Tongue (tissue), 1 donor: ENCODE measurements at regions not wholly inside any gene's neighbourhood (a gene's known extent, or its start where the extent isn't known, plus 50 kb on each side); places are given as distances from the start of the nearest gene placed in this dataset.

Source experiments
- DNase-seq: peaks from one replicate; pipeline ENCODE4 v3.0.0-alpha.2; 2015

DNA sequence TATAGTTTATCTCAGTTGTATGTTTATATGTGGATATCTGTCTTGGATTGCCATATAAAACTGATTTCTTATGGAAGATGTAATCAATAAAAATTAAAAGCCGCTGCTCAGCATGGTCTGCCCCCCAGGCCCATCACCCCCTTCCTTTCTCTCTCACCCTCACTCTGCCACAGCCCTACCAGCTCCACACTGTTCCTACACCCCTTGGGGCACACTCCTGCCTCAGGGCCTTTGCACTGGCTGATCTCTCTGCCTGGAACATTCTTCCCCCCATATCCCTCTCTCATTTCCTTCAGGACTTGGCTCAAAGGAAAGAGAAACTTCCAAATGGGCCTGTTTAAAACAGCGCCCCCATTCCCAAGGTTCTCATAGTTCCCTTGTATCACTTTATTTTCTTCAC lies 63.1 kb downstream of the LRRC32 start:
- no peak for DNase-seq

DNA sequence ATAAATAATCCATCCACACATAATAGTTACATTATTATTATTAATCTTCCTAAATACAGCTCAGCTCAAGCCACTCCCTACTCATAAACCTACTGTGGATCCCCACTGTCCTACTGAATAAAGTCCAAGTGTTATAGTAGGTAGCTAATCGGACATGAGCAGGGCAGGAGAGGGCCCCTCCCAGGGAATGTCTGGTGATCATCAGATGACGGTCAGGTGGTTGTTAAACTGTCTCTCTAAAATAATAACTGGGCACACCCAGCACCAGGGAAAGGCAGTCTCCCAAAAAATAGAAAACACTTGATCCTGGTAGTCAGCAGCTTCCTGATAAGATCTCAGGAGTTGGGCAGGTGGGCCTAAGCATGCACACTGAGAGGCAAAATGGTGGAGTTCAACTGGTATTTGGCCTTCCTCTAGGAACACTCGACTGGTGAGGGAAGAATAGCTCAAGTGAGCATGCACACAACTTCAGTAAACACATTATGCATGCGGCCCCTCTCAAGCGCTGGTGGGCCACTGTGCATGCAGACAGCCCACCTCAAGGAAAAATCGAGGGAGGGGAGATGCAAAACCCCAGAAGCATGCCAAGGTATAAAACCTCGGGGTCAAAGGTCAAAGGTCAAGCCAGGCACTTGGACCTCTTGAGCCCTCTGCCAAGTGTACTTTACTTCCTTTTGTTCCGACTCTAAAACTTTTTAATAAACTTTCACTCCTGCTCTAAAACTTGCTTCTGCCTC lies 65.0 kb downstream of the LRRC32 start:
- no peak for DNase-seq

DNA sequence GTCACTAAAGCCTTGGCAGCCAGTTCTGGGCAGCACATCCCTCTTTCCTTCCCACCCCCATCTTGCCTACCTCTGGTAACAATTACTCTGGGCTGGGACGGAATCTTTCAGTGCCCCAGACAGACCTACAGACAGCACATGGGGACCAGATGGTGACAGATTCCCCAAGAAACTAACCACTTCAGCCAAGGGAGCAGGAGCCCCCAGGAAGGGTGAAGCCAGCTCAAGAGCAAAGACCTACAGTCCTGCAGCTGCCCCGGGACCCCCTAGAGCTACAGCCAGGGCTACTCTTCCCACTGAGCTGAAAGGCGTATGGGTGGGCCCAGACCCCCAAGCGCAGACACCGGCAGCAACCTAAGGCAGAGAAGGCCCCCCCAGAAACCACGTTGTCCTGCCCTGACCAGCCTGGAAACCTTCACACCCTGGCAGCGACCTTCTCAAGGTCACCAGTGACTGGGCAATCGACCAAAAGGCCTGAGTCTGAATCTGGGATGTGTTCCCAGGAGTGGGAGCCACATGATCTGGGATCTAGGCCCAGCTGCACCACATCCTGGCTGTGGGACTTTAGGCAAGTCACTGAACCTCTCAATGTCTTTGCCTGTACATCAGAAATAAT lies 65.8 kb downstream of the LRRC32 start:
- no peak for DNase-seq

DNA sequence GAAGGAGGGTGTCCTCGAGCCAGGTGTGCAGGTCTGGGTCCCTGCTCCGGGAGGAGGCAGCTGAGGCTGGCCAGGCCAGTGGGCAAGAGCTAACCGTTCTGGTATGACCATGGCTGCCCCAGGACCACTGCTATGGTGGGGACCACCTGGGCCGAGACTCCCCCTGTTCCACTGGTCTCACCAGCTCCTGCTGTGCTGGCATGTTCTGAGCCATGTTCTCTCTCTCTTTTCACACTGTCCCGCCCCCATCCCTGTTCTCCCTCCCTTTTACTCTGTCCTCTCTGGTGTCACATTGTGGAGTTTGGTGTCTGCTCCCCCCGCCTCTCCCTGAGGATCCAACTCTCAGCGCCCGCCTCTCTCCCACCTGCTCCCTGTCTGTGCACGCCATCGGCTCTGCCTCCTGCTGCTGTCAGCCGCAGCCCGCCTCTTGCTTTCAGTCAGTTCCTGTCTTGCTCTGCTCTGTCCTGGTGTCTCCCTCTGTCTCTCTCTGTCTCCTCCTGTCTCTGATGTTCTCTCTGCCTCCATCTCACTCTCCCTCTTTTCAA lies 66.4 kb downstream of the LRRC32 start:
- peak; percentile 67 for DNase-seq

DNA sequence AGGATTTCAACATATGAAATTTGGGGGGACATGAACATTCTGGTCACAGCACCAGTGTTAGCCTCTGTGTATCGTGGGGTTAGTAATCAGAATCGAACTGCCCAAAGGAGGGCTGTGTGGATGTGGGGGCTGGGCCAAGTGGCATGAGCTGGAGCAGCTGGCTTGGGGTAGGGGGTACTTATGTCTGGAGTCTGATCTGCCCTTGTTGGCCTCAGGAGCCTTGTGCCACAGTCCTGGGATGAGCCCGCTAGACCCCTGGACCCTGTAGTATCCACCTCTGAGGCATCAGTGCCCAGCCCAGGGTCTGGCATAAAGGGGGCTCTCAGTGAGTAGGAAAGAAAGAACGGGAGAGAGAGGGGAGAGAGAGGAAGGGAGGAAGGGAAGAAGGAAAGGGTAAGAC lies 67.3 kb downstream of the LRRC32 start:
- DNase-seq: no peak
